Endodermal cell (in vitro differentiated cells): ENCODE measurements at regions not wholly inside any gene's neighbourhood (a gene's known extent, or its start where the extent isn't known, plus 50 kb on each side); places are given as distances from the start of the nearest gene placed in this dataset.

Experiments used
- DNase-seq: peaks from one replicate; pipeline ENCODE4 v3.0.0-alpha.2; 2017
- H3K27ac ChIP-seq: 2 replicates; pipeline ENCODE4 v1.5.1; 2013; ENCODE audit warnings: mild to moderate bottlenecking, low read depth, low read length, moderate library complexity
- H3K27me3 ChIP-seq: 2 replicates; pipeline ENCODE4 v1.6.1; 2013; ENCODE audit warnings: mild to moderate bottlenecking, low read length, moderate library complexity; ENCODE audit not compliant: insufficient read depth, control insufficient read depth, poor library complexity, severe bottlenecking
- H3K36me3 ChIP-seq: 2 replicates; pipeline ENCODE4 v1.7.0; 2013; ENCODE audit warnings: mild to moderate bottlenecking, low read length, moderate library complexity; ENCODE audit not compliant: control insufficient read depth, insufficient read depth
- H3K4me1 ChIP-seq: one replicate; pipeline ENCODE4 v1.7.0; 2013; ENCODE audit warnings: low read length; ENCODE audit not compliant: control insufficient read depth, insufficient read depth
- H3K4me3 ChIP-seq: 2 replicates; pipeline ENCODE4 v1.5.1; 2013; ENCODE audit warnings: mild to moderate bottlenecking, low read length, moderate library complexity
- H3K9ac ChIP-seq: 2 replicates; pipeline ENCODE4 v1.6.1; 2013; ENCODE audit warnings: mild to moderate bottlenecking, low read length, moderate library complexity; ENCODE audit not compliant: poor library complexity, severe bottlenecking; ENCODE audit errors: extremely low read depth
- H3K9me3 ChIP-seq: 2 replicates; pipeline ENCODE4 v1.6.1; 2013; ENCODE audit warnings: mild to moderate bottlenecking, low read length, moderate library complexity; ENCODE audit not compliant: control insufficient read depth
- H3K27ac Mint-ChIP-seq: 2 replicates; pipeline ENCODE4 v1.8.0; 2020; ENCODE audit warnings: mixed read lengths
- H3K27me3 Mint-ChIP-seq: 2 replicates; pipeline ENCODE4 v1.8.0; 2021; ENCODE audit warnings: mild to moderate bottlenecking, mixed read lengths; ENCODE audit not compliant: insufficient read depth
- H3K36me3 Mint-ChIP-seq: 2 replicates; pipeline ENCODE4 v1.8.0; 2020; ENCODE audit warnings: low read depth, mixed read lengths
- H3K4me1 Mint-ChIP-seq: 2 replicates; pipeline ENCODE4 v1.8.0; 2020; ENCODE audit warnings: mixed read lengths
- H3K4me3 Mint-ChIP-seq: 2 replicates; pipeline ENCODE4 v1.8.0; 2020; ENCODE audit warnings: mild to moderate bottlenecking, moderate library complexity, mixed read lengths
- H3K9me3 Mint-ChIP-seq: 2 replicates; pipeline ENCODE4 v1.8.0; 2020; ENCODE audit warnings: mild to moderate bottlenecking, mixed read lengths
- WGBS, 2 experiments: methylation state at CpG; one replicate each; pipeline versions ENCODE4 v1.1.5 to v1.1.7; 2013; ENCODE audit warnings: missing lambda C conversion rate in 2 of 2, mixed read lengths in 1 of 2; ENCODE audit not compliant: insufficient coverage in 1 of 2, insufficient read length in 1 of 2; 5-methylcytosine and 5-hydroxymethylcytosine counted together
- TF ChIP-seq, protein P1 (sequence below): fragments of 200-600 bp; sonication (generic); conservative IDR thresholded peaks from 2 replicates; pipeline ENCODE4 v1.5.0; 2021; ENCODE audit warnings: antibody characterized with exemption, mild to moderate bottlenecking

- no peaks in the 10 kb centered on the region for H3K36me3 ChIP-seq
- Mint-ChIP-seq H3K9me3 (no peaks in the 10 kb centered on the region), H3K4me3 (no peak overlapping the region), H3K27me3 (no peaks in the 10 kb centered on the region), H3K36me3 (no peaks in the 10 kb centered on the region), H3K27ac (no peak overlapping the region), H3K4me1 (no peaks in the 10 kb centered on the region)
- DNase-seq = no peak
- TF ChIP-seq, protein P1, sequence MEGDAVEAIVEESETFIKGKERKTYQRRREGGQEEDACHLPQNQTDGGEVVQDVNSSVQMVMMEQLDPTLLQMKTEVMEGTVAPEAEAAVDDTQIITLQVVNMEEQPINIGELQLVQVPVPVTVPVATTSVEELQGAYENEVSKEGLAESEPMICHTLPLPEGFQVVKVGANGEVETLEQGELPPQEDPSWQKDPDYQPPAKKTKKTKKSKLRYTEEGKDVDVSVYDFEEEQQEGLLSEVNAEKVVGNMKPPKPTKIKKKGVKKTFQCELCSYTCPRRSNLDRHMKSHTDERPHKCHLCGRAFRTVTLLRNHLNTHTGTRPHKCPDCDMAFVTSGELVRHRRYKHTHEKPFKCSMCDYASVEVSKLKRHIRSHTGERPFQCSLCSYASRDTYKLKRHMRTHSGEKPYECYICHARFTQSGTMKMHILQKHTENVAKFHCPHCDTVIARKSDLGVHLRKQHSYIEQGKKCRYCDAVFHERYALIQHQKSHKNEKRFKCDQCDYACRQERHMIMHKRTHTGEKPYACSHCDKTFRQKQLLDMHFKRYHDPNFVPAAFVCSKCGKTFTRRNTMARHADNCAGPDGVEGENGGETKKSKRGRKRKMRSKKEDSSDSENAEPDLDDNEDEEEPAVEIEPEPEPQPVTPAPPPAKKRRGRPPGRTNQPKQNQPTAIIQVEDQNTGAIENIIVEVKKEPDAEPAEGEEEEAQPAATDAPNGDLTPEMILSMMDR = no peak
- no peak overlapping the region for H3K4me3 ChIP-seq
- H3K9ac ChIP-seq = no peak overlapping the region
- WGBS, 2 experiments = 91 to 94% methylated on average over 3 to 4 of the region's 4 CpGs
- no peaks in the 10 kb centered on the region for H3K9me3 ChIP-seq
- no peaks in the 10 kb centered on the region for H3K4me1 ChIP-seq
- no peaks in the 10 kb centered on the region for H3K27me3 ChIP-seq
- H3K27ac ChIP-seq = no peak overlapping the region
These were observed 180.2 kb upstream of the MYL2 start for GRCh38 chr12:111100554-111100953.

DNA sequence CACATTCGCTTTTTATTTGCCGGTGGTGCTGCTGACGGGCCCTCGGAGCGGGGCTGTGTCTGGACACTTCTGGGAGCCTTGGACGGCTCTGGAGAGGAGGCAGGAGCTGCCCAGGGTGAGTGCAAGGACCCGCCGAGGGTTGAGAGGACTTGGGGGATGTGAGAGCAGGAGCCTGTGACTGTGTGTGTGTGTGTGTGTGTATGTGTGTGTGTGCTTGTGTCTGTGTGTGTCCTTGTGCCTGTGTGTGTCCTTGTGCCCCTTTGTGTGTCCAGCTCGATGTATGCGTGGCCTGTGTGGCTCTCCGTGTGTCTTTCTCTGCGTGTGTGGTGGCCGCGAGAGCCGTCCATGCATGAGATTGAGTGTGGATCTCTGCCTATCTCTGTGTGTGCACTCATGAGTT, 179.6 kb upstream of the MYL2 start:
- Histone ChIP-seq H3K9ac (no peak overlapping the region), H3K27me3 (no peaks in the 10 kb centered on the region), H3K36me3 (no peaks in the 10 kb centered on the region), H3K27ac (no peak overlapping the region), H3K4me3 (no peak overlapping the region), H3K4me1 (no peaks in the 10 kb centered on the region), H3K9me3 (no peaks in the 10 kb centered on the region)
- Mint-ChIP-seq H3K27me3 (no peaks in the 10 kb centered on the region), H3K4me1 (no peaks in the 10 kb centered on the region), H3K27ac (no peak overlapping the region), H3K36me3 (no peaks in the 10 kb centered on the region), H3K4me3 (no peak overlapping the region), H3K9me3 (no peaks in the 10 kb centered on the region)
- TF ChIP-seq, protein P1 = no peak
- DNase-seq = no peak
- 96 to 97% methylated on average over 8 to 15 of the region's 15 CpGs for WGBS, 2 experiments

GRCh38 chr12:111099186-111099585, 178.8 kb upstream of the MYL2 start:
- TF ChIP-seq, protein P1 = no peak
- Histone ChIP-seq H3K27ac (no peak overlapping the region), H3K36me3 (no peaks in the 10 kb centered on the region), H3K4me1 (no peaks in the 10 kb centered on the region), H3K4me3 (no peak overlapping the region), H3K9ac (no peak overlapping the region), H3K27me3 (no peaks in the 10 kb centered on the region), H3K9me3 (no peaks in the 10 kb centered on the region)
- Mint-ChIP-seq H3K9me3 (no peaks in the 10 kb centered on the region), H3K4me3 (no peak overlapping the region), H3K27me3 (no peaks in the 10 kb centered on the region), H3K4me1 (no peaks in the 10 kb centered on the region), H3K36me3 (no peaks in the 10 kb centered on the region), H3K27ac (no peak overlapping the region)
- no peak for DNase-seq
- WGBS, 2 experiments = 87 to 95% methylated on average over 4 to 8 of the region's 8 CpGs
